Esophagus muscularis mucosa (tissue), 4 donors: ENCODE measurements at regions not wholly inside any gene's neighbourhood (a gene's known extent, or its start where the extent isn't known, plus 50 kb on each side); places are given as distances from the start of the nearest gene placed in this dataset.

Experiments
- CTCF ChIP-seq, 3 experiments: fragments of 200-600 bp in 2 of 3; fragments of 450-650 bp in 1 of 3; sonication (generic) in 2 of 3; IDR thresholded peaks; one replicate each; pipeline ENCODE4 v1.5.1; 2017 to 2019; ENCODE audit warnings: antibody characterized with exemption in 3 of 3, mild to moderate bottlenecking in 2 of 3, moderate library complexity in 1 of 3
- EP300 ChIP-seq: sonication (generic); formaldehyde crosslinking; IDR thresholded peaks from one replicate; pipeline ENCODE4 v1.6.1; 2017; ENCODE audit warnings: antibody characterized with exemption
- POLR2AphosphoS5 ChIP-seq, 2 donors: sonication (generic); formaldehyde crosslinking; IDR thresholded peaks; one replicate each; pipeline ENCODE4 v1.6.1; 2017; ENCODE audit warnings: antibody characterized with exemption in 2 of 2

GRCh38 chr10:121115154-121115553 lies 264.0 kb downstream of the WDR11 start:
- TF ChIP-seq EP300 = no peak
- no peak for TF ChIP-seq CTCF (IDR thresholded peaks at IDR 0.05)
- TF ChIP-seq POLR2AphosphoS5 (IDR thresholded peaks at IDR 0.05) = no peak
